ENCODE measurements at regions not wholly inside any gene's neighbourhood (a gene's known extent, or its start where the extent isn't known, plus 50 kb on each side); places are given as distances from the start of the nearest gene placed in this dataset.

DNA sequence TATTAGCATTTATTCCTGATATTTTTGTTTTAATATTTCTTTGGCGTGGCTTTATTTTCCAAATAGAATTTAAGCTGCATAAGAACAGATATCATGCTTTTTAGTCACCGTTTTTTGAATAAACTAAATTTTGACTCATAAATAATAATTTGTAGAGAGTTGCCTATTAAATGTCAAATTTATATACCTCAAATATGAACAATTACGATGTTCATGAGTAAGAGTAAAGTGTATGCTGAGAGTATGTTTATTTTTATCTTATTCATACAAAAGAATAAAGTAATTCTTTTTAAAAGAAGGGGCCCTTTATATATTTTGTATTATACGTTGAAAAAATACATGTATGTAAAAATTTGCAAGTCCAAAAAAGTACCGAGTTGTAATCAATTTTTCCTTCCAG, 126.5 kb upstream of the NRIP1 start:
- Histone ChIP-seq H2AFZ (ENCODE audit: low read depth, low read length) (no peak overlapping the region), H3K27me3 (ENCODE audit: control insufficient read depth in 2 of 2, insufficient read depth in 2 of 2, low read length in 2 of 2) (0 out of 5 replicates have a peak, but pooled peaks cover 0 to 4% of the 10 kb centered on the region in 2 experiments), H3K36me3 (ENCODE audit: control insufficient read depth, insufficient read depth, low read length) (no peaks in the 10 kb centered on the region), H3K9me3 (replicated peaks; ENCODE audit: control insufficient read depth, insufficient read depth, low read depth, low read length) (no peaks in the 10 kb centered on the region), H4K20me1 (replicated peaks; ENCODE audit: control insufficient read depth, insufficient read depth, low read length) (no peaks in the 10 kb centered on the region), H3K9ac (ENCODE audit: insufficient read depth in 1 of 2, low read depth in 2 of 2, low read length in 2 of 2) (no peak overlapping the region), H3K4me1 (replicated peaks in 1 of 2; ENCODE audit: control insufficient read depth in 2 of 2, insufficient read depth in 2 of 2, low read length in 2 of 2) (no peaks in the 10 kb centered on the region), H3K4me2 (ENCODE audit: insufficient read depth, low read length) (no peak overlapping the region), H3K4me3 (no peak overlapping the region), H3K79me2 (ENCODE audit: control insufficient read depth, insufficient read depth, low read length) (no peaks in the 10 kb centered on the region), H3K27ac (ENCODE audit: extremely low read depth, low read depth, low read length) (no peak overlapping the region), H3K9me1 (ENCODE audit: control insufficient read depth, insufficient read depth, low read length) (no peaks in the 10 kb centered on the region)
- in situ Hi-C loops (cut with MboI), result no loop called here
- intact Hi-C loops (cut with micrococcal nuclease), result no loop called here
- no TSS peak for BruUV-seq (replicated peaks)
- 7% methylated on average over 5 of the region's 5 CpGs for WGBS (ENCODE audit: insufficient coverage, low coverage, missing lambda C conversion rate)
- no peak for ATAC-seq
- no peak for FAIRE-seq
- DNase-seq (ENCODE audit: extremely low read depth in 1 of 4, low spot score in 3 of 4), result no peak
- POLR2A ChIA-PET, result no interaction called here
- TF ChIP-seq CBX1 (IDR thresholded peaks at IDR 0.05; ENCODE audit: low read depth) (no peak), TOE1 (IDR thresholded peaks at IDR 0.05; ENCODE audit: borderline replicate concordance) (no peak), TOE1 (CRISPR knock-in tag; IDR thresholded peaks at IDR 0.05; ENCODE audit: borderline replicate concordance, low read depth) (no peak), FOSL1 (tag; conservative IDR thresholded peaks at IDR 0.05) (no peak), KAT8 (IDR thresholded peaks at IDR 0.05; ENCODE audit: low read depth) (no peak), ZNF263 (CRISPR knock-in tag; IDR thresholded peaks at IDR 0.05; ENCODE audit: borderline replicate concordance) (no peak), BRD9 (IDR thresholded peaks at IDR 0.05; ENCODE audit: low read depth, partially characterized antibody) (no peak), ZBTB7A (IDR thresholded peaks at IDR 0.05; ENCODE audit: borderline replicate concordance, control insufficient read depth, low read depth, low read length) (no peak), ZNF121 (CRISPR knock-in tag; conservative IDR thresholded peaks at IDR 0.05) (no peak), RBM17 (IDR thresholded peaks at IDR 0.05; ENCODE audit: borderline replicate concordance, low read depth, low read length) (no peak)
- TF ChIP-seq, protein P1, sequence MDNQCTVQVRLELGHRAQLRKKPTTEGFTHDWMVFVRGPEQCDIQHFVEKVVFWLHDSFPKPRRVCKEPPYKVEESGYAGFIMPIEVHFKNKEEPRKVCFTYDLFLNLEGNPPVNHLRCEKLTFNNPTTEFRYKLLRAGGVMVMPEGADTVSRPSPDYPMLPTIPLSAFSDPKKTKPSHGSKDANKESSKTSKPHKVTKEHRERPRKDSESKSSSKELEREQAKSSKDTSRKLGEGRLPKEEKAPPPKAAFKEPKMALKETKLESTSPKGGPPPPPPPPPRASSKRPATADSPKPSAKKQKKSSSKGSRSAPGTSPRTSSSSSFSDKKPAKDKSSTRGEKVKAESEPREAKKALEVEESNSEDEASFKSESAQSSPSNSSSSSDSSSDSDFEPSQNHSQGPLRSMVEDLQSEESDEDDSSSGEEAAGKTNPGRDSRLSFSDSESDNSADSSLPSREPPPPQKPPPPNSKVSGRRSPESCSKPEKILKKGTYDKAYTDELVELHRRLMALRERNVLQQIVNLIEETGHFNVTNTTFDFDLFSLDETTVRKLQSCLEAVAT (IDR thresholded peaks at IDR 0.05), result no peak
- CTCF ChIA-PET (ENCODE audit: low intra/inter-chr PET ratio), result no interaction called here
